Activated naive CD8-positive, alpha-beta T cell treated with anti-CD3 and anti-CD28 coated beads, Interleukin-2, amount 50 U/mL, for 16 hours (primary cell): ENCODE measurements at regions not wholly inside any gene's neighbourhood (a gene's known extent, or its start where the extent isn't known, plus 50 kb on each side); places are given as distances from the start of the nearest gene placed in this dataset.

Experiments
- DNase-seq: peaks from one replicate; pipeline ENCODE4 v3.0.0-alpha.2; 2020; ENCODE audit warnings: low read depth, low spot score

GRCh38 chr6:157755746-157756411 lies 67.2 kb upstream of the SNX9 start:
- DNase-seq = peak; percentile 65

GRCh38 chr6:157756708-157757429 lies 66.2 kb upstream of the SNX9 start:
- DNase-seq = peak; percentile 68

- DNase-seq = no peak
Measured at GRCh38 chr6:157757430-157758403, 65.3 kb upstream of the SNX9 start.

- DNase-seq = no peak
Measured at GRCh38 chr6:157758516-157759023, 64.5 kb upstream of the SNX9 start.

GRCh38 chr6:157759028-157759427 lies 64.0 kb upstream of the SNX9 start:
- no peak for DNase-seq

- DNase-seq = no peak
Measured at GRCh38 chr6:157760137-157760536, 62.9 kb upstream of the SNX9 start.

GRCh38 chr6:157760589-157761330 lies 62.3 kb upstream of the SNX9 start:
- no peak for DNase-seq

- no peak for DNase-seq
Measured at GRCh38 chr6:157761331-157761921, 61.6 kb upstream of the SNX9 start.

- no peak for DNase-seq
Measured at GRCh38 chr6:157761926-157762325, 61.1 kb upstream of the SNX9 start.

GRCh38 chr6:157762636-157763035 lies 60.4 kb upstream of the SNX9 start:
- no peak for DNase-seq

GRCh38 chr6:157763129-157763903 lies 59.7 kb upstream of the SNX9 start:
- DNase-seq = no peak

- DNase-seq = no peak
Measured at GRCh38 chr6:157763904-157764177, 59.2 kb upstream of the SNX9 start.

GRCh38 chr6:157764178-157765068 lies 58.6 kb upstream of the SNX9 start:
- peak; percentile 78 for DNase-seq

GRCh38 chr6:157766901-157767774 lies 55.9 kb upstream of the SNX9 start:
- DNase-seq = no peak

GRCh38 chr6:157767775-157768156 lies 55.3 kb upstream of the SNX9 start:
- DNase-seq = no peak

GRCh38 chr6:157768304-157768703 lies 54.7 kb upstream of the SNX9 start:
- no peak for DNase-seq

- DNase-seq = no peak
Measured at GRCh38 chr6:157768863-157769551, 54.0 kb upstream of the SNX9 start.
